Iris pigment epithelial cell (primary cell): ENCODE measurements at regions not wholly inside any gene's neighbourhood (a gene's known extent, or its start where the extent isn't known, plus 50 kb on each side); places are given as distances from the start of the nearest gene placed in this dataset.
"Not testable (repeated sequence)": the region's sequence is repeated elsewhere in the genome, so short reads cannot be mapped to it uniquely, and the experiment has no call there.

Experiments used
- DNase-seq: peaks from one replicate; pipeline ENCODE4 v3.0.0-alpha.2; 2011; ENCODE audit warnings: low read depth

GRCh38 chr12:123061441-123062205 is 81.1 kb downstream of the ARL6IP4 start:
- no peak for DNase-seq

- no peak for DNase-seq
These were observed 79.0 kb downstream of the ARL6IP4 start for GRCh38 chr12:123059500-123059899.

DNA sequence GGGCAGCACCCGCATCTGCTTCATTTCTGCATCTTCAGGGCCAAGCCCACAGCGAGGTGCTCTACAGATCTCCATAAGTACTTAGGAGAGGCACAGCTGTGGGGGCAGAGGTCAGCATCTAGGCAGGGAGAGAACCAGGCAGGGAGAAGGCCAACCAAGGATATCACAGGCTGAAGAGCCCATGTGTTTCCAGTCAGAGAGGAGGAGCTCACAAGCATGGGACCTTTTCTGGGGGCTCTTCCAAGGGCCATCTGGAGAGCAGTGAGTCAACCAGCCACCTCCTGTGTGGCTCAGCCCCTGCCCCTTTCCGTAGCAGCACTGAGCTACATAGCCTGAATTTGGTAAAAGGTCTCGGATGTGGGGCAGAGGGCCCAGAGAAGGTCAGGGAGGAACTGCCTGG is 78.5 kb downstream of the ARL6IP4 start:
- no peak for DNase-seq

GRCh38 chr12:123058481-123058880 is 78.0 kb downstream of the ARL6IP4 start:
- DNase-seq: no peak

DNA sequence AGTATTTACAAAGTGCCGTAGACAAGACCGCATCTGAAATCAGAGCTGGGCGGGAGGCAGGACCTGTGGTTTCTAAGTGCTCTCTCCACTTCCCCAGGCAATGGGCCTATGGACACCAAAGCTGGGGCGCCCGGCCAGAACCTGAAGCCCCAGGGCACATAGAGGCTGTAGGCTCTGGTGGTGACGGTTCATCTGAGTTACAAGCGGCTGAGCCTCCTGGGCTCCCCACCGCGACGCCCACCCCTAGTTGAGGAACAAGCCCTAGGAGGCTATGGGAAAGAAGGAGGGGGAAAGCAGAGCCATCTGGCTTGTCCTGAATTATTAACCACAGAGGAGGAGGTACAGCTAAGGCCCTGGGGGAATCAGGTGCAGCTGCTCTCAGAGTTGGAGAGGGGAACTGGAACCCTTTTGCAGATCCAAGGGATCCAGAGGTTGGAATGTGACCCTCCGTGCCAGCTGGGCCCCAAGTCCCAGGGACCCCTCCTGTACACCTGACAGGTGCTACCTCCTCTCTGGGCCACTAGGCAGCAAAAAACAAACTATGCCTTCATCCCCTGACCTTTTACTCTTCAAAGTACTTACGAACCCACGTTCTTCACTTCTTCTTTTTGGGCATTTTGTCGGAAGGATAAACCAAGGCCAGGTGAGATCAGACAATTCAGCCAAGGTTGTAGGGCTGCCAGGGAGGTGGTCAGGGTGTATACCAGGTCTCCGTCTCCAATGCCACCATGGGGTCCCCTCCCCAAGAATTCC is 77.2 kb downstream of the ARL6IP4 start:
- DNase-seq: no peak

DNA sequence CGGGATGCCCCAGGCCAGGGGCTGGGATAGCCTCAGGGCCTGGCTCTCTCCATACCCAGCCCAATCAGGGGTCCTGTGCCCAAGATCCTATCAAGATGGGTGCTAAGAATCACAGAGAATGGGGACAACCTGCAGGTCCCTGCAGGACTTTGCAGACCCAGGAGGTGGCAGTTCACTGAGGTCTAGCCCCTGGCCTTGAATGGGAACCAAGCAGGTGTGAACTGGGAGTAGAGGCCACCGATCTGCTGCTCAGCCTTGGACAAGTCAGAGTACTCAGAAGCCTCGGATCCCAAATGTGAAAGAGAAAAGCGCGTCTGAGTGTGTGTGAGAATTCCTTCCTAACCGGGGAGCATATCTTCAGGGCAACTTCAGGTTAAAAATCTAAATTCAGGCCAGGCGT is 76.2 kb downstream of the ARL6IP4 start:
- no peak for DNase-seq

GRCh38 chr12:123056053-123056452 is 75.6 kb downstream of the ARL6IP4 start:
- DNase-seq: peak; percentile 25

DNA sequence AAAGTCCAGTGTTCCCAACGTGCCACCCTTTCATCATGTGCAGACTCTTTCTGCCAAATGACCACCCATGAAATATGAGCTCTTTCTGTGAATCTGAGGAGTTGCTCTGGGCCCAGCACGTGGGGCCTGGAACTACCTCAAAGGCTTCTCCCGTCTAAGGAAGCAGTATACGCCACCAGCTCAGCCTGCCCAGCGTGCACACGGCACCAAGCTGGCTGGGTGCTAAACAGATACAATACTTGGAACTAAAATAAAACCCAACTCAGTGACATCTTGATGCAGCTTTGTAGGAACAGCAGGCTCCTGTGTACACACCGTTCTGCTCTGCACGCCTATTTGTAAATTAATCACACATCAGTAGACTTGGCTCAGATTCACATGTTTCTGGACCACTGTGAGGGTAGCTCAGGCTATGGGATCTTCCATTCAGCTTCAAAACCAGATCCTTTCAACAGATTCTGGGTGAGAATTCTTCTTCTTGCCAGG is 74.8 kb downstream of the ARL6IP4 start:
- DNase-seq: no peak

DNA sequence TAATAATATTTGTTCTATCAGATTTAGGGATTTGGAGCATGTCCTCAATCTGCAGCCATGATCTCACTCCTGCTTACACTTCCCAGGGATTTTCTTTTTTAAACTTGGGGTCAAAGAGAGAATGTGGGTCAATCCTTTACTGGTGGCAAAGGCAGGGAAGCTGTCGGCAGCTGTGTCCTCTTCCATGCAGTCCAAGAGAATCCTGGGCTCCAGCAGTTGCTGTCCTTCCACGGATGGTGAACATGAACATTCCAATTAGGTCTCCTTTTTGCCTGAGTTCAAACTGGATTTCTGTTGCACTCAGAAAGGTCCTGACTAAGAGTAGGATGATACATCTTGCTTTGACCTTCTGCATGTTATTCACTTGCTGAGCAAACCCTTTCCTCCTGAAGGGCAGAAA is 73.9 kb downstream of the ARL6IP4 start:
- DNase-seq: no peak

- DNase-seq: no peak
These were observed 71.1 kb downstream of the ARL6IP4 start for GRCh38 chr12:123051556-123051955.

GRCh38 chr12:123050913-123051312 is 70.4 kb downstream of the ARL6IP4 start:
- DNase-seq: no peak

DNA sequence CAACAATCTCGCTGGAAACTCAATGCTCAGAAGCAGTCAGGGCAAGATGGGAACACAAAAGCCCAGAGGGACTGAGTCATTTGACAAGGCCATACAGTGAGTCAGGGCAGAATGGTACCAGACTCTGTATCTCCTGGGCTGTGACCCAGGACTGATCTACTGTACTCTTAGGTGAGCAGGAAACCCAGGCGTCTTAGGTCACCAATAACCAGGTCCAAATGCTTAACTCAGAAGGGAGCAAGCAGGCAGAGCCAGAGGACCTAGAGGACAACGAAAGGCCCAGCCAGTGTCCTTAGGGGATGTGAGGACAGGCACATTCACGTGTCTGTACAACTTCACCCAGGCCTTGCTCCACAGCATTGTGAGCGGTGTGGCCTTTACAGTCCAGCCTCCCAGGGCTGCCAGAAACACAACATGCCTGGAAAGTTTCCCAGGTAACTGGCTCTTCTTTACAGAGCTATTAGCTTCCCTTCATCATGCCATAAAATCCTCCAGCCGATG is 69.9 kb downstream of the ARL6IP4 start:
- DNase-seq: peak; percentile 79

DNA sequence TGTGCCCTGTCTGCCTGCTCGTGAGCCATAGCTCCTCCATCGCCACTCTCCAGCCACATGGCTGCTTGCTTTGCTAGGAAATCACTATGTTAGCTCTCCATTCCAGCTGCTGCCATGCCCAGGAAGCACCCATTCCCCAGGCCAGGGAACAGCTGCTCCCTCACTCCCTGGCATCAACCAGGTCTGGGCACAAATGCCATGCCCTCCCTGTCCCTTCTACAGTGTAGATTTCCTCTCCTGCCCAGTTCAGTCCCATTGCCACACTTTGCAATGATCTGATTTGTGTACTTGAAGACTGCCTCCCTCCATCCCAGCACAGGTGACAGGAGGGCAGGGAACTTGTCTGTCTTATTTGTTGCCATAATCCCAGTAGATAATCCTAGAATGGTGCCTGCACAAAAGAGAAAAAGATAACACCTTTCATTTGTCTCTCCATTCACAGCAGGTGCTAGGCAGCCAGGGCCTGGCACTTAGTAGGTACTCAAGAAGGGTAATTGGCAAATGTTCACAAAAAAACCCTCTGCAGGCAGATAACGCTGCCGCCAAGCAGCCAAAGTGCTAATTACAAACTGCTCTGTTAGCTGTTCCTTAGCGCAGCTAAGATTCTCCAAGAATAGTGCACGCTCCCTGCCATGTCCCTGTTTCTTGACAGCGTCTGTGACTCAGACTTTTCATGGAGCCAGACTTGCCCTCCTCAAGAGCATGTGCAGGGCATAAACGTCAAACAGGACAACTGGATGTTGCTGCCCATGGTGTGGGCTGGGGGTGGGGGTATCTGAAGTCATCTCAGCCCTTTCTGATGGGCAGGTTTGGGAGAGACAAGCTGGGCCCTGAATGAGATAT is 69.1 kb downstream of the ARL6IP4 start:
- DNase-seq: peak; percentile 33

DNA sequence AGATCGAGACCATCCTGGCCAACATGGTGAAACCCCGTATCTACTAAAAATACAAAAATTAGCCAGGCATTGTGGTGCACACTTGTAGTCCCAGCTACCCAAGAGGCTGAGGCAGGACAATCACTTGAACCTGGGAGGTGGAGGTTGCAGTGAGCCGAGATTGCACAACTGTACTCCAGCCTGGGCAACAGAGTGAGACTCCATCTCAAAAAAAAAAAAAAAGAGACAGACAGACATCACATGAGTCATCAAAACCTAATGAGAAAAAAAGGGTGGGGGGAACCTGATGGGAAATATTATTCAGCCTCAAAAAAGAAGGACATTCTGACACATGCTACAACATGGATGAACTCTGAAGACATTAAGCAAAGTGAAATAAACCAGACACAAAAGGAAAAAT is 67.4 kb downstream of the ARL6IP4 start:
- DNase-seq: not testable (repeated sequence)

DNA sequence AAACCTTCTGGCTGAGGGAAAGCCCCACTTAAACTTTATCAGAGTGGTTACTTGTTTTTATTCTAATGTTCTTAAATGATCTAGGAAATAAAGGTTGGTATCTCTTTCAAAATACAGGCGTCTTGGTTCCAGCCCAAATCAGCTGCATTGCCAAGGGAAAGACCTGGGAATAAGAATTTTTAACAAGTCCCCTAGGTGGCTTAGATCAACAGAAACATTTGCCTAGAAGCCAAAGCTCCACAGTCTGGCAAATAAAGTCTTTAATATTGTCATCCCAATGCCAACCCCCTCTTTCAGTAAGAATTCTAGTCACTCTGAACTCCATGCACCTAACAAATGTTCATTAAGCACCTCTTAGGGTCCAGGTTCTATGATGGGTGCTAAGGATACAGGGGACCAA is 66.8 kb downstream of the ARL6IP4 start:
- no peak for DNase-seq

- no peak for DNase-seq
These were observed 66.0 kb downstream of the ARL6IP4 start for GRCh38 chr12:123046431-123046830.

DNA sequence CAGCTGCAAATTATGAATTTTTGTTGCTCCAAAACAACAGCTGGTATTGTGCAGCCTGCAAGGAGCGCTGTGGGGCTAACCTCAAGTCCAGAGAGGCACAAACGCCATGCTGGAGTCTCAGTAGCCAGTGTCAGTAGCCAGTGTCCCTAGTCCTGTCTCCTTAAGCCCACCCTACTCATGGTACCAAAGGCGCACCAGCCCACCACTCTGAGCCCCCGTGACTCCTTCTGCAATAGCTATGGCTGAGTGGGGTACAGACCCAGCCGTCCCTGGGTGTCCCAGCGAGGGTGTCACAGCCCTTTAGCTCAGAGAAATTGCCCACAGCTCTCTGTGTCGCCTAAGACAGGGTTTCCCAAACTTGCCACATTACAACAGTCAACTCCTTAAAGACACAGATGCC is 65.2 kb downstream of the ARL6IP4 start:
- no peak for DNase-seq

GRCh38 chr12:123044351-123044750 is 63.9 kb downstream of the ARL6IP4 start:
- DNase-seq: no peak

DNA sequence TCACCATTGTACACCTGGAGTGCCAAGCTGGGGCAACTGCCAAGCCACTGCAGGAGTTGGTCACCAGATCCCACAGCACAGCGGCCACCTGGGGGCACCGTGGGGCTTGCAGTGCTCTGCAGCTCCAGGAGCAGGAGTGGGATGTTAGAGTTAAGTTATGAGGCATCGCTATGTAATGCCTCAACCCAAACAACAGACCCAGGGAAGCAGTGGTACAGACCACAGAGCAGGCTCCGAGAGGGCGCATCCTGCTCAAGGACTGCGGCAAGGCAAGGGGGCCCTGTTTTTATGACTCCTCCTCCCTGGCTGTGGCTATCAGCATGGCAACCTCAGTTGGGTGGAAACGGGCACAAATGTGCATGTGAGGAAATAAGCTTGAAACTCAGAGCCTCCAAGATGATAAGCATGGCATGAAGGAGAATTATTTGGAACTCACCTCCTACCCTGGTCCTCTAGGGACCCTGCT is 63.1 kb downstream of the ARL6IP4 start:
- peak; percentile 98 for DNase-seq

- no peak for DNase-seq
These were observed 62.4 kb downstream of the ARL6IP4 start for GRCh38 chr12:123042833-123043232.

DNA sequence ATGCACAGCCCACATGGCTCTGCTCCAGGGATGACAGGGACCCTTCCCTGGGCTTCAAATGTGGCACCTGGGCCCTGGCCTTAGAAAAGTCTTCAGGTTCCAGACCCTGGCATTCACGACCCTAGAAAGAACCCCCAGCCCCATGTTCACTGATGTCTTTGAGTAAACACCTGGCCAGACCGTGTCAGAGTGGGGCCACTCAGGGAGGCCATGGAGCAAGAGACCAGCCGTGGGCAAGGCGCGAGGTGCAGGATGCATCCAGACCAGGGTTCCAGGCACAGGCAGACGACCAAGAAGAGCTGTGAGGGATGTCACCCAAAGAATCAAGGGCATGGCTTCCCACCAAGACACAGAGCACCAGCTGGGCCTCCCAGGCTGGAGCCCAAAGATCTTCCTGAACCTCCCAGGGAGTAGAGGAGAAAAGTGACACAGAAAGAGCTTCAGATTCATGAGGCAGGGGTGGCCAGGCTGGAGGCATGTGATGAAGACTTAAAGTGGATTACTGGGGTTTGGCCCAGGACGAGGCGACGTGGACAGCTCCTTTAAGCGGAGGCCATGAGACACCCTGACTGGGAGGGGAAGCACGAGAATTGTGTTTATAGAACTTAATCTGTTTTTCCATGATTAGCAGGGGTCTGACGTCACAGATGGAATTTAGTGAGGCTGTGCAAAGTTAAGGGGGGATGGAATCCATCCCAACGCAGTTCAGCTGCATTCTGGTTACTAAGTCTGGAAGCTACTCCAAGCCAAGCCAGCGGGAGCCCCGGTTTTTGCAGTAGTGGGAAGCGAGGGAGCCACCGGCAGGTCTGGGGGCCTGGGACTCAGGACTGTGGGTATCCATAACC is 61.6 kb downstream of the ARL6IP4 start:
- DNase-seq: peak; percentile 94
